22Rv1 (cell line): ENCODE measurements at regions not wholly inside any gene's neighbourhood (a gene's known extent, or its start where the extent isn't known, plus 50 kb on each side); places are given as distances from the start of the nearest gene placed in this dataset.

Source experiments
- H3K27ac ChIP-seq: fragments of 450-650 bp; 2 replicates; pipeline ENCODE4 v1.5.1; 2017
- ZFX ChIP-seq: fragments of 450-650 bp; IDR thresholded peaks from 2 replicates; pipeline ENCODE4 v1.6.1; 2017; ENCODE audit warnings: antibody characterized with exemption, borderline replicate concordance
- TF ChIP-seq, protein P1 (sequence below): fragments of 450-650 bp; IDR thresholded peaks from 2 replicates; pipeline ENCODE4 v1.5.1; 2017; ENCODE audit warnings: mild to moderate bottlenecking

DNA sequence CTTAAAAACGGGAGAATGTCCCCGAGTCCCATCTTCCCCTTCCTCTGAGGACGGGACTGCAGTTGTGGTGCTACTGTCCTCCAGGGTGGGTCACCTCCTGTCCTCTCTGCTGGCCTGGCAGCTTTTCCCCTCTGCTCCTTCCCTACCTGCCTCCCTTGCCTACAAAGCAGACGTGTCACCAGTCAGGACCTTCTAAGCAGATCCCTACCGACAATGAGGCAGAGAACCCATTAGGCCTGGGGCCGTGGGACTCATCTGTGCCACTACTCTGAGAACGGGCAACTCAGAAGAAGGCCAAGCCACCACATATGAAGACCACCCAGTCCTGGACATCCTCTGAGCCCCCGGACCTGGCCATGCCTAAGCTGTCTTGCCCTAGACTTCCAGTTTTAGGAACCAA is 103.0 kb upstream of the TEX51 start:
- no peak for TF ChIP-seq ZFX
- TF ChIP-seq, protein P1, sequence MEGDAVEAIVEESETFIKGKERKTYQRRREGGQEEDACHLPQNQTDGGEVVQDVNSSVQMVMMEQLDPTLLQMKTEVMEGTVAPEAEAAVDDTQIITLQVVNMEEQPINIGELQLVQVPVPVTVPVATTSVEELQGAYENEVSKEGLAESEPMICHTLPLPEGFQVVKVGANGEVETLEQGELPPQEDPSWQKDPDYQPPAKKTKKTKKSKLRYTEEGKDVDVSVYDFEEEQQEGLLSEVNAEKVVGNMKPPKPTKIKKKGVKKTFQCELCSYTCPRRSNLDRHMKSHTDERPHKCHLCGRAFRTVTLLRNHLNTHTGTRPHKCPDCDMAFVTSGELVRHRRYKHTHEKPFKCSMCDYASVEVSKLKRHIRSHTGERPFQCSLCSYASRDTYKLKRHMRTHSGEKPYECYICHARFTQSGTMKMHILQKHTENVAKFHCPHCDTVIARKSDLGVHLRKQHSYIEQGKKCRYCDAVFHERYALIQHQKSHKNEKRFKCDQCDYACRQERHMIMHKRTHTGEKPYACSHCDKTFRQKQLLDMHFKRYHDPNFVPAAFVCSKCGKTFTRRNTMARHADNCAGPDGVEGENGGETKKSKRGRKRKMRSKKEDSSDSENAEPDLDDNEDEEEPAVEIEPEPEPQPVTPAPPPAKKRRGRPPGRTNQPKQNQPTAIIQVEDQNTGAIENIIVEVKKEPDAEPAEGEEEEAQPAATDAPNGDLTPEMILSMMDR = no peak
- no peak overlapping the region for H3K27ac ChIP-seq

DNA sequence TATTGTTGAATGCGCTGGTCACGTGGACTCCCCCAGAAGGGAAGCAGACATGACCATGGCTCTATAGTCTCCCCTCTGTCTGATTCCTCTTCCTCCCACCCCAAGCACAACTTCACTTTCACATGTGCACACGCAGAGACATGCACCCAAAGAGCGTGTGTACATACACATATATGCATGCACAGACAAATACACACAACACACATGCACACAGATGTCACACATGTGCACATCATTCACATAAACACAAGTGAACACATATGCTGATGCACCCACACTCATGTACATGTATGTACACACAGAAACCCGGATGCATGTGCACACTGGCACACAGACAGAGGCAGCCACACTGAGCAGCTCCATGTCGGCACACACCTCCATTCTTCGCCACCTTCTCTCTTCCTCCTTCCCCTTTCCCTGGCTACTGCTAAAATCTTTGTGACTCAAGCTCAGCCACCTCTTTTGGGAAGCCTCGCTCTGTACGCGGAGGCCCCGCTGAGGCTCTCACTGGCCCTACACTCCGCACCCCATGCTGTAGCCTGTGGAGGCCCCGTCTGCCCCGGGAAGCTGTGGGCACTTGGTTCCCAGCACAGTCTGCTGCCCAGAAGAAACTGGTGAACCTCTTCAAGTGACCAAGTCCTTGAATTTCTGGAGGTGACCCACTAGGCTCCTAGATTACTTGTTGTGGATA is 101.6 kb upstream of the TEX51 start:
- H3K27ac ChIP-seq = no peak overlapping the region
- TF ChIP-seq ZFX = no peak
- TF ChIP-seq, protein P1 = no peak

DNA sequence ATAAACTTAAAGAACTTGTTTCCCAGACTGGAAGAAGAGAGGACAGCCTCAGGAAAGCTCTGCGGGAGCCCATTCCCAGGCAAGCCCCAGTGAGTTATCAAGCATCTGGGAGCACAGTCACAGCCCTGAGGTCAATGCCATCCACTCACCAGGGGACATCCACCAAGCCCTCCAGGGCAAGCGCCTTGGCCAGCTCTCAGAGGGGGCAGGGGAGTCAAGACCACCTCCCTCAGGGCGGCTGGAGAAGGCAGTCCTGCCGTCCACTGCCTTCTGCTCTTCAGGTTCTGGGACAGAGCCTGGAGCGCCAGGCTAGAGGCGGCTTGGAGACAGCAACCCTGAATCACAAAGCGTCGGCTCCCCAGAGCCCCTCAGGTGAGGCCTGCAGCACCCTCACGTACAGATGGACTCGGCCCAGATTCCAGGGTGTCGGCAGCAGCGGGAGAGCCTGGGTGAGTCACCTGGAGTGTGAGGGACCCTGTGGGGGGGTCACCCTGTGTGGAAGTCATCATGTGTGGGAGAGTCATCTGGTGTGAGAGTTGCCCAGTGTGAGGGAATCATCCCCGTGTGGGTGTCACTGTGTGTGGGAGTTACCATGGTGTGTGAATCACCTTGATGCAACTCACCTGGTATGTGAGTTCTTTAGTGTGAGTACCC is 100.9 kb upstream of the TEX51 start:
- H3K27ac ChIP-seq = no peak overlapping the region

DNA sequence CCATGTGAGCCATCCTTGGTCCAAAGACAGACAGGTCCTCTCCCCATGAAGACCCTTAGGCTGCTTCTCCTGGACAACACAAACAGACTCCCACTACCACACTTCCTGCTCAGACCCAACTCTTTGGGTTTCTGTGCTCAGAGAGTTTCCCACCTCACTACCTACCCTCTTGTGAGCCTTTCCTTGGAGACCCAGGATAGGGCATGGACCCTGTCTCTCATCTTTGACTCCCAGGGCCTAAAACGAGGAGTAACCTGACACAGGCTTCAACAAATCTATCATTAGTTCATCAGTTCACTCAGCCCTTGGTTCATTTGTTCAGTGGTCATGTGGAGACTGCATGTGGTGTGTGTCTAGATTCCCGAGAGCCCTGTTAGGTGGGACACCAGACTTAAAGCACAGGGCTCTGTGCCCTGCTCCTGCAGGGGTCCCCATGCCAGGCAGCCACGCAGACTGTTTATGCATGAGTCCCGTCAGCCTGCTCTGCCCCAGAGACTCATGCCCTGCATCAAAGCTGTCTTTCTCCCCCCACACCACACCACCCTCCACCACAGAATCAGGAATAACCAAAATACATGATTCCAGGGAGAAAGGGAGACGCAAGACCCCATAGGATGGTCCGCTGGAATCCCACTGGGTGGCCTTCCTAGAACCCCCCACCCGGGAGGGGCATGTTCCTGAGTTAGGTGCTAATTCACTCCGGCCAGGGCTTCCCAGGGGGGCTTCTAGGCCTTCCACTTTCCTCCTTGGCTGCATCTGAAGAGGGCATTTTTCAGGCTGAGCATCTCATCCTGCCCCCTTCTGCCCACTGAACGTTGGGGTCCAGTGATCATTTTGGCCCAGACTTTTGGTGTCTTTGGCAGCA is 100.2 kb upstream of the TEX51 start:
- no peak for TF ChIP-seq ZFX
- TF ChIP-seq, protein P1 = no peak
- no peak overlapping the region for H3K27ac ChIP-seq

More for the DNA sequence above, 100.9 kb upstream of the TEX51 start:
- TF ChIP-seq, protein P1 = no peak
- TF ChIP-seq ZFX = no peak

DNA sequence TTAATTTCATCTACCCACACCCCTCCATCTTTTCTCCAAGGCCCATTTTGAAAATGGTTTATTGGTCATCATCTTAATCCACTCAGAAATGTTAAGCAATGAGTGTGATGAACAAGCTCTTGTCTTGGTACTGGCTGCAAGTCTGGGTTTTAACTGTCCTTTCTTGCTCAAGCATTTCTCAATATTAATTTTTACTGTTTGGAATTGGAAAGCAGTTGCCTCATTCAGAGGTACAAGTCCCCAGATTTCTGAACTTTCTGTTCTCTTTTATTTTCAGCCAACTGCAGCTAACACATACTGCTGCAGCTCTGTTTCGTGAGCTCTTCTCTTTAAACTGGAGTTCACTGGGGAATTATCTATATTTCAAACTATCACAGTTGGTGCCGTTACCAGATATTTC is 99.4 kb upstream of the TEX51 start:
- TF ChIP-seq ZFX = no peak
- TF ChIP-seq, protein P1 = no peak
- no peak overlapping the region for H3K27ac ChIP-seq

DNA sequence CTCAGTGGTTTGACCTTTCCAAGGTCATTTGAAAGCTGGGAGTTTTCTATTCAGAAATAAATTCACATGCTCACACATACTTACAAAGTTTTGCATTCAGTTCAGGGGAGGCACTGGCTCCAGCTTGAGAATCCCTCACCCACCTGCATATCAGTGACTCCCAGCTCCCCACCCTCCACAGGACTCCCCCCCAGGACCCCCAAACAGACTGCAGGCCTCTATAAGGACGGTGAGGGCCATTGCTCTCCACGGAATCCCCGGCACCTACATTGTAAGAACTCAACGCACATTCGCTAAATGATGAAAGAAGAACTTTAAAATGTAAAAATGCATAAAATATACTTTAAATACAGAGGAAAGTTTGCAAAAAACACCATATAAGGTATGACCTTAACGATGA is 97.2 kb upstream of the TEX51 start:
- no peak for TF ChIP-seq ZFX
- TF ChIP-seq, protein P1 = no peak

DNA sequence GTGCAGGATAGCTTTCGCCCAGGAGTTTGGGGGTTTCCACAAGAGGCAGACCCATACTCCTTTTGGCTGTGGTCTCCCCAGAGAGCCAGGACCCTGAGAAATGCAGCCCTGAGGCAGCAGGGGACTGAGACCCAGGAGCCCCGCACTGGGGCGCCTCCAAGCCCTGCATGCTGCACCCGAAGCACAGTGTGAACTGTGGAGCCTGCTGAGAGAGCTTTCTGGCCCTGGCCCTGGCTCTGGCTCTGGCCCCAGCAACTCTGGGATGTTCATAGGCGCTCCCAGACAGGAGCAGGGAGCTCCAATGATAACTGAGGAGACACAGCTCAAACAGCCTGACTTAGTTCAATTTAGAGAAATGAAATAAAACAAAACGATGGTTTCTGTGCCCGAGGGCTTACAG is 96.4 kb upstream of the TEX51 start:
- TF ChIP-seq ZFX = no peak
- TF ChIP-seq, protein P1 = no peak
- H3K27ac ChIP-seq = no peak overlapping the region

More for the DNA sequence above, 97.2 kb upstream of the TEX51 start:
- H3K27ac ChIP-seq = no peak overlapping the region
